ENCODE measurements at regions not wholly inside any gene's neighbourhood (a gene's known extent, or its start where the extent isn't known, plus 50 kb on each side); places are given as distances from the start of the nearest gene placed in this dataset.

GRCh38 chr4:157575339-157575738 lies 354.8 kb downstream of the GRIA2 start:
- 94% methylated on average over 8 of the region's 8 CpGs for WGBS
- TF ChIP-seq JUND (IDR thresholded peaks at IDR 0.05) (no peak), RAD21 (IDR thresholded peaks at IDR 0.05) (no peak), FOXA2 (IDR thresholded peaks at IDR 0.05) (no peak), ZBTB33 (IDR thresholded peaks at IDR 0.05) (no peak), HNF4A (conservative IDR thresholded peaks at IDR 0.05) (no peak), SP1 (IDR thresholded peaks at IDR 0.05) (no peak), FOXA1 (IDR thresholded peaks at IDR 0.05) (no peak), NR2F2 (IDR thresholded peaks at IDR 0.05) (no peak), YY1 (IDR thresholded peaks at IDR 0.05) (no peak), EGR1 (IDR thresholded peaks at IDR 0.05; ENCODE audit: low read depth in 2 of 2) (no peak), HNF4G (IDR thresholded peaks at IDR 0.05) (no peak), REST (IDR thresholded peaks at IDR 0.05) (no peak), RXRA (IDR thresholded peaks at IDR 0.05) (no peak), TAF1 (conservative IDR thresholded peaks at IDR 0.05) (no peak), GABPA (IDR thresholded peaks at IDR 0.05 in 1 of 2, conservative IDR thresholded peaks at IDR 0.05 in 1 of 2) (no peak), MAX (IDR thresholded peaks at IDR 0.05) (no peak)
- TF ChIP-seq, protein P1, sequence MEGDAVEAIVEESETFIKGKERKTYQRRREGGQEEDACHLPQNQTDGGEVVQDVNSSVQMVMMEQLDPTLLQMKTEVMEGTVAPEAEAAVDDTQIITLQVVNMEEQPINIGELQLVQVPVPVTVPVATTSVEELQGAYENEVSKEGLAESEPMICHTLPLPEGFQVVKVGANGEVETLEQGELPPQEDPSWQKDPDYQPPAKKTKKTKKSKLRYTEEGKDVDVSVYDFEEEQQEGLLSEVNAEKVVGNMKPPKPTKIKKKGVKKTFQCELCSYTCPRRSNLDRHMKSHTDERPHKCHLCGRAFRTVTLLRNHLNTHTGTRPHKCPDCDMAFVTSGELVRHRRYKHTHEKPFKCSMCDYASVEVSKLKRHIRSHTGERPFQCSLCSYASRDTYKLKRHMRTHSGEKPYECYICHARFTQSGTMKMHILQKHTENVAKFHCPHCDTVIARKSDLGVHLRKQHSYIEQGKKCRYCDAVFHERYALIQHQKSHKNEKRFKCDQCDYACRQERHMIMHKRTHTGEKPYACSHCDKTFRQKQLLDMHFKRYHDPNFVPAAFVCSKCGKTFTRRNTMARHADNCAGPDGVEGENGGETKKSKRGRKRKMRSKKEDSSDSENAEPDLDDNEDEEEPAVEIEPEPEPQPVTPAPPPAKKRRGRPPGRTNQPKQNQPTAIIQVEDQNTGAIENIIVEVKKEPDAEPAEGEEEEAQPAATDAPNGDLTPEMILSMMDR (IDR thresholded peaks at IDR 0.05; ENCODE audit: low read depth, low read length, missing input control) = no peak
- TF ChIP-seq, protein P2, sequence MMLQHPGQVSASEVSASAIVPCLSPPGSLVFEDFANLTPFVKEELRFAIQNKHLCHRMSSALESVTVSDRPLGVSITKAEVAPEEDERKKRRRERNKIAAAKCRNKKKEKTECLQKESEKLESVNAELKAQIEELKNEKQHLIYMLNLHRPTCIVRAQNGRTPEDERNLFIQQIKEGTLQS (IDR thresholded peaks at IDR 0.05) = no peak
- DNase-seq (ENCODE audit: low spot score) = no peak
- Histone ChIP-seq H3K27me3 (ENCODE audit: control insufficient read depth in 4 of 4, insufficient read depth in 4 of 4, low read length in 3 of 4) (no peaks in the 10 kb centered on the region), H3K9ac (ENCODE audit: low read depth in 1 of 2, low read length in 2 of 2) (no peak overlapping the region), H3K4me1 (ENCODE audit: control insufficient read depth in 4 of 4, insufficient read depth in 4 of 4, low read length in 3 of 4) (no peaks in the 10 kb centered on the region), H3K9me3 (ENCODE audit: control insufficient read depth in 4 of 4, low read length in 3 of 4) (no peaks in the 10 kb centered on the region), H3K4me3 (ENCODE audit: low read depth in 1 of 3, low read length in 3 of 3) (no peak overlapping the region), H3K27ac (ENCODE audit: low read depth in 1 of 2, low read length in 2 of 2) (no peak overlapping the region), H3K36me3 (ENCODE audit: control insufficient read depth in 4 of 4, insufficient read depth in 3 of 4, low read depth in 1 of 4, low read length in 3 of 4) (no peaks in the 10 kb centered on the region)
